Natural killer cell (primary cell): ENCODE measurements at regions not wholly inside any gene's neighbourhood (a gene's known extent, or its start where the extent isn't known, plus 50 kb on each side); places are given as distances from the start of the nearest gene placed in this dataset.

Source experiments
- ATAC-seq, 3 donors: fragments of 150-1000 bp in 2 of 3; fragments of 200-7000 bp in 1 of 3; cut with Tn5 transposase; 1 replicate in 1 of 3; 2 replicates in 2 of 3; pipeline ENCODE4 v1.10.0; 2021; ENCODE audit warnings: mild to moderate bottlenecking in 2 of 3, moderate library complexity in 2 of 3
- DNase-seq, 2 donors: peaks; one replicate each; pipeline versions ENCODE4 v3.0.0 to v3.0.0-alpha.2; 2013 to 2021; ENCODE audit warnings: mixed read lengths in 1 of 2
- H3K27ac ChIP-seq: one replicate; pipeline ENCODE4 v1.5.1; 2013; ENCODE audit warnings: mild to moderate bottlenecking, low read length
- H3K27me3 ChIP-seq: one replicate; pipeline ENCODE4 v1.6.1; 2013; ENCODE audit warnings: low read length; ENCODE audit not compliant: control insufficient read depth, insufficient read depth
- H3K36me3 ChIP-seq: one replicate; pipeline ENCODE4 v1.6.1; 2013; ENCODE audit warnings: low read length; ENCODE audit not compliant: control insufficient read depth, insufficient read depth
- H3K4me1 ChIP-seq: one replicate; pipeline ENCODE4 v1.6.1; 2013; ENCODE audit warnings: low read length; ENCODE audit not compliant: control insufficient read depth, insufficient read depth
- H3K4me3 ChIP-seq: one replicate; pipeline ENCODE4 v1.5.1; 2013; ENCODE audit warnings: low read length
- H3K9me3 ChIP-seq: one replicate; pipeline ENCODE4 v1.6.1; 2013; ENCODE audit warnings: low read length; ENCODE audit not compliant: control insufficient read depth, insufficient read depth
- H3K27ac Mint-ChIP-seq, 2 donors: one replicate each; pipeline ENCODE4 v1.8.0; 2022; ENCODE audit warnings: mild to moderate bottlenecking in 2 of 2, mixed read lengths in 2 of 2, moderate library complexity in 1 of 2
- H3K27me3 Mint-ChIP-seq, 2 donors: one replicate each; pipeline ENCODE4 v1.8.0; 2022; ENCODE audit warnings: low read depth in 2 of 2, mixed read lengths in 2 of 2
- H3K36me3 Mint-ChIP-seq: one replicate; pipeline ENCODE4 v1.8.0; 2022; ENCODE audit warnings: mixed read lengths
- H3K4me1 Mint-ChIP-seq, 2 donors: one replicate each; pipeline ENCODE4 v1.8.0; 2022; ENCODE audit warnings: mixed read lengths in 2 of 2
- H3K4me3 Mint-ChIP-seq: one replicate; pipeline ENCODE4 v1.8.0; 2022; ENCODE audit warnings: mild to moderate bottlenecking, moderate library complexity, mixed read lengths
- H3K9me3 Mint-ChIP-seq, 2 donors: one replicate each; pipeline ENCODE4 v1.8.0; 2022; ENCODE audit warnings: mixed read lengths in 2 of 2
- WGBS: methylation state at CpG from one replicate; pipeline ENCODE4 v1.1.7; 2013; ENCODE audit warnings: missing lambda C conversion rate; ENCODE audit not compliant: insufficient coverage; 5-methylcytosine and 5-hydroxymethylcytosine counted together
- intact Hi-C: fragments of 100-400 bp; cut with micrococcal nuclease; formaldehyde crosslinking; loops from one replicate; pipeline ENCODE4 v1.14.2; 2022
- TF ChIP-seq, protein P1 (sequence below): fragments of 200-600 bp; IDR thresholded peaks from one replicate; pipeline ENCODE4 v1.8.0; 2022; ENCODE audit warnings: antibody characterized with exemption

DNA sequence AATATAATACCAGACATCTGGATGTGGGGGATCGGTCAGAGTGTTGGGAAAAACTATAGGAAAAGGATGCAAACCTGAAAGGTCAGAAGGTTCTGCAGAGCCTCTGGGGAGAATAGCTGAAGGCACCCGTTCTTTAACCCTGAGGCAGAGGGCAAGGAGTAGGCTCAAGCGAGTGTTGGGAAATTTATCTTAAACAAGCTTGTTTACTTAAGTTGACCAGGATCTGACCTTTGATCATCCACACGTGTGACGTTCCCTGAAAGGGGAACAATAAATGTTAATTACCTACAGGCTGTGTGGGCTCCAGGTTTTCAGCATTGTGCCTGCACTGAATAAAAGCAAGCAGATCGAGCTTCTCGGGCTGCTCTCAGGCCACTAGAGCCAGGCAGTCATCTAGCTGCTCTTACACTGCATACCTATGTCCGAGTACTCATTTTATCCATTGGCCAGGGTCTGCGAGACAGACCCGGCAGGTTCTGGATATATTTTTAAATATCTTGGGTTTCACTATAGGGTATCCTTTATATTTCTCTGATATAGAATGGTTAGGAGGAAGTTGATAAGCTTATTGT lies 400.6 kb upstream of the CHST9 start:
- Mint-ChIP-seq H3K4me3 (no peak overlapping the region), H3K9me3 (no peaks in the 10 kb centered on the region), H3K4me1 (no peaks in the 10 kb centered on the region), H3K36me3 (no peaks in the 10 kb centered on the region), H3K27ac (no peak overlapping the region), H3K27me3 (no peaks in the 10 kb centered on the region)
- intact Hi-C loops, result no loop called here
- TF ChIP-seq, protein P1, sequence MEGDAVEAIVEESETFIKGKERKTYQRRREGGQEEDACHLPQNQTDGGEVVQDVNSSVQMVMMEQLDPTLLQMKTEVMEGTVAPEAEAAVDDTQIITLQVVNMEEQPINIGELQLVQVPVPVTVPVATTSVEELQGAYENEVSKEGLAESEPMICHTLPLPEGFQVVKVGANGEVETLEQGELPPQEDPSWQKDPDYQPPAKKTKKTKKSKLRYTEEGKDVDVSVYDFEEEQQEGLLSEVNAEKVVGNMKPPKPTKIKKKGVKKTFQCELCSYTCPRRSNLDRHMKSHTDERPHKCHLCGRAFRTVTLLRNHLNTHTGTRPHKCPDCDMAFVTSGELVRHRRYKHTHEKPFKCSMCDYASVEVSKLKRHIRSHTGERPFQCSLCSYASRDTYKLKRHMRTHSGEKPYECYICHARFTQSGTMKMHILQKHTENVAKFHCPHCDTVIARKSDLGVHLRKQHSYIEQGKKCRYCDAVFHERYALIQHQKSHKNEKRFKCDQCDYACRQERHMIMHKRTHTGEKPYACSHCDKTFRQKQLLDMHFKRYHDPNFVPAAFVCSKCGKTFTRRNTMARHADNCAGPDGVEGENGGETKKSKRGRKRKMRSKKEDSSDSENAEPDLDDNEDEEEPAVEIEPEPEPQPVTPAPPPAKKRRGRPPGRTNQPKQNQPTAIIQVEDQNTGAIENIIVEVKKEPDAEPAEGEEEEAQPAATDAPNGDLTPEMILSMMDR, result no peak
- no peak for DNase-seq
- ATAC-seq, result no peak
- Histone ChIP-seq H3K9me3 (peaks cover 4% of the 10 kb centered on the region), H3K27me3 (no peaks in the 10 kb centered on the region), H3K4me3 (no peak overlapping the region), H3K36me3 (no peaks in the 10 kb centered on the region), H3K27ac (no peak overlapping the region), H3K4me1 (no peaks in the 10 kb centered on the region)
- 59% methylated on average over 9 of the region's 10 CpGs for WGBS

DNA sequence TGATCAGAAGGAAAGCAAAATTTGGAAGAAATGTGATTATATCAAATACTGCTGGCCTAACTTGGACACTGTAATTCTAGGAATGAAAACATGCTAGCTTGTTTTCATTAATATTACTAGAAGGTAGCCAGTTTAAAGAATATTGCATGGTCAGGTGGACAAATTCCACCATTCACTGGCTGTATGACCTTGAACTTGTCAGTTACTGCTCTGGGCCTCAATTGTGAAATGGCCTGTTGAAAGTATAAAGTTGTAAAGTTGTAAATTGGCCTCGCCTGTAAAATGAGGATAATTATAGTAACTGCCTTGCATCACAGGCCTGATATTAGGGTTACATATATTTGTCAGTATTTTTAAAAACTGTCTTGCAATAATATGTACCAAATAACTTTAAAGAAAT lies 398.4 kb upstream of the CHST9 start:
- no peaks in the 10 kb centered on the region for H3K9me3 Mint-ChIP-seq
- H3K4me1 ChIP-seq, result no peaks in the 10 kb centered on the region
- no peak overlapping the region for H3K27ac Mint-ChIP-seq
- no peak overlapping the region for H3K4me3 Mint-ChIP-seq
- H3K27me3 Mint-ChIP-seq, result no peaks in the 10 kb centered on the region
- H3K4me3 ChIP-seq, result no peak overlapping the region
- intact Hi-C loops, result no loop called here
- TF ChIP-seq, protein P1, result no peak
- H3K36me3 Mint-ChIP-seq, result no peaks in the 10 kb centered on the region
- H3K27ac ChIP-seq, result no peak overlapping the region
- H3K9me3 ChIP-seq, result peaks cover 4% of the 10 kb centered on the region
- 71% methylated on average over 1 of the region's 1 CpG for WGBS
- DNase-seq (no peak), ATAC-seq (no peak)
- no peaks in the 10 kb centered on the region for H3K4me1 Mint-ChIP-seq
- H3K27me3 ChIP-seq, result no peaks in the 10 kb centered on the region
- H3K36me3 ChIP-seq, result no peaks in the 10 kb centered on the region

DNA sequence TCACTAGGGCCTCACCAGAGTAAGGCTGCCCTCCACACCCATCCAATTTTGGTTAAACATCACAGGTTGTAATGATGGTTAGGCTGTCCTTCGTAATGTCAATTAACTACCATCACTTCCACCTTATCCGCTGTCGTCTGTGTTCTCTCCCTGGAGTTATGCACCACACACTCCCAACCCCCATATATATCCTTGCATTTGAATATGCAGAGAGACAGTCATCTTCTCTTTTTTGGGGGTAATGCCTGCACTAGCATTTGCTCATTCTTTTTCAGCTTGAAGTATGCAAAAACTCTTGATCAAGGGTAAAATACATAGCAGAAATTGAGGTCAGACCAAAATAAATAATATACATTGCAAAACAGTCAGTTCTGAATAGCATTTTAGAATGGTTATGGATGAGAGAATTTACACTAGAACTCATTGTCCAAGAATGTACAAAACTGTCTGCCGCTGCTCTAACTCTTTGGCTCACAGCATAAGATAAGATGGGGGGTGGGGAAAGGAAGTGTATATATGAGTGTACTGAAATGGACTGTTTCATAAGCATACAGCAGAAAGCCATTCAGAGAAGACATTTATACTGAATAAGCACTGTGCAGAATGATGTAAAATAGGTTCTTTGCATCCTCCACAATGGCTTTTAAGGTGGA lies 397.8 kb upstream of the CHST9 start:
- Mint-ChIP-seq H3K9me3 (no peaks in the 10 kb centered on the region), H3K36me3 (no peaks in the 10 kb centered on the region), H3K4me3 (no peak overlapping the region), H3K27ac (no peak overlapping the region), H3K27me3 (no peaks in the 10 kb centered on the region), H3K4me1 (no peaks in the 10 kb centered on the region)
- ATAC-seq (no peak), DNase-seq (no peak)
- H3K9me3 ChIP-seq, result peaks cover 4% of the 10 kb centered on the region
- H3K4me3 ChIP-seq, result no peak overlapping the region
- no peaks in the 10 kb centered on the region for H3K36me3 ChIP-seq
- TF ChIP-seq, protein P1, result no peak
- intact Hi-C loops, result no loop called here
- WGBS, result 94% methylated on average over 3 of the region's 4 CpGs
- H3K27me3 ChIP-seq, result no peaks in the 10 kb centered on the region
- H3K4me1 ChIP-seq, result no peaks in the 10 kb centered on the region
- H3K27ac ChIP-seq, result no peak overlapping the region
